Mucosa of rectum (tissue), 2 donors: ENCODE measurements at regions not wholly inside any gene's neighbourhood (a gene's known extent, or its start where the extent isn't known, plus 50 kb on each side); places are given as distances from the start of the nearest gene placed in this dataset.

Experiments
- H3K27ac ChIP-seq, 2 donors: one replicate each; pipeline ENCODE4 v1.7.0; 2013; ENCODE audit warnings: inconsistent platforms in 2 of 2, low read depth in 2 of 2, low read length in 2 of 2
- H3K27me3 ChIP-seq, 2 donors: one replicate each; pipeline ENCODE4 v1.7.0; 2013; ENCODE audit warnings: low read length in 2 of 2; ENCODE audit not compliant: control insufficient read depth in 2 of 2, insufficient read depth in 2 of 2
- H3K36me3 ChIP-seq, 2 donors: one replicate each; pipeline ENCODE4 v1.7.0; 2013; ENCODE audit warnings: low read length in 2 of 2; ENCODE audit not compliant: control insufficient read depth in 2 of 2, insufficient read depth in 2 of 2
- H3K4me1 ChIP-seq, 2 donors: one replicate each; pipeline ENCODE4 v1.7.0; 2013; ENCODE audit warnings: low read length in 2 of 2, mild to moderate bottlenecking in 1 of 2; ENCODE audit not compliant: control insufficient read depth in 2 of 2, insufficient read depth in 2 of 2
- H3K4me3 ChIP-seq, 2 donors: one replicate each; pipeline ENCODE4 v1.7.0; 2013; ENCODE audit warnings: low read length in 2 of 2
- H3K9ac ChIP-seq, 2 donors: one replicate each; pipeline ENCODE4 v1.7.0; 2013; ENCODE audit warnings: low read length in 2 of 2, low read depth in 1 of 2, mild to moderate bottlenecking in 1 of 2
- H3K9me3 ChIP-seq, 2 donors: one replicate each; pipeline ENCODE4 v1.7.0; 2013; ENCODE audit warnings: low read length in 2 of 2; ENCODE audit not compliant: control insufficient read depth in 2 of 2
- donor health status: healthy.
- donor health status: Normal muscosa, but diverticular disease.

- no peaks in the 10 kb centered on the region for H3K27me3 ChIP-seq
- H3K36me3 ChIP-seq = no peaks in the 10 kb centered on the region
- H3K4me1 ChIP-seq = no peaks in the 10 kb centered on the region
- H3K9me3 ChIP-seq = no peaks in the 10 kb centered on the region
- no peak overlapping the region for H3K9ac ChIP-seq
- no peak overlapping the region for H3K4me3 ChIP-seq
- no peak overlapping the region for H3K27ac ChIP-seq
Observed at GRCh38 chr2:18346344-18346743, 214.1 kb downstream of the RDH14 start.

- H3K9ac ChIP-seq = no peak overlapping the region
- H3K36me3 ChIP-seq = no peaks in the 10 kb centered on the region
- H3K27ac ChIP-seq = no peak overlapping the region
Observed at GRCh38 chr2:18345848-18346247, 214.6 kb downstream of the RDH14 start.

GRCh38 chr2:18342901-18343300 lies 217.6 kb downstream of the RDH14 start:
- Histone ChIP-seq H3K27me3 (no peaks in the 10 kb centered on the region), H3K36me3 (no peaks in the 10 kb centered on the region)

More at GRCh38 chr2:18345848-18346247, 214.6 kb downstream of the RDH14 start:
- Histone ChIP-seq H3K27me3 (no peaks in the 10 kb centered on the region), H3K9me3 (no peaks in the 10 kb centered on the region), H3K4me1 (no peaks in the 10 kb centered on the region), H3K4me3 (no peak overlapping the region)

GRCh38 chr2:18339326-18339725 lies 221.1 kb downstream of the RDH14 start:
- Histone ChIP-seq H3K9ac (no peak overlapping the region), H3K27me3 (no peaks in the 10 kb centered on the region), H3K27ac (no peak overlapping the region), H3K36me3 (no peaks in the 10 kb centered on the region), H3K4me1 (no peaks in the 10 kb centered on the region), H3K4me3 (no peak overlapping the region), H3K9me3 (no peaks in the 10 kb centered on the region)

More at GRCh38 chr2:18342901-18343300, 217.6 kb downstream of the RDH14 start:
- Histone ChIP-seq H3K4me3 (no peak overlapping the region), H3K9me3 (no peaks in the 10 kb centered on the region), H3K9ac (no peak overlapping the region), H3K27ac (no peak overlapping the region), H3K4me1 (no peaks in the 10 kb centered on the region)

- Histone ChIP-seq H3K36me3 (no peaks in the 10 kb centered on the region), H3K9ac (no peak overlapping the region), H3K4me1 (no peaks in the 10 kb centered on the region), H3K9me3 (no peaks in the 10 kb centered on the region), H3K27ac (no peak overlapping the region), H3K4me3 (no peak overlapping the region), H3K27me3 (no peaks in the 10 kb centered on the region)
Observed at GRCh38 chr2:18336975-18337374, 223.5 kb downstream of the RDH14 start.

GRCh38 chr2:18332477-18332876 lies 228.0 kb downstream of the RDH14 start:
- Histone ChIP-seq H3K27me3 (no peaks in the 10 kb centered on the region), H3K4me3 (no peak overlapping the region), H3K36me3 (no peaks in the 10 kb centered on the region), H3K27ac (no peak overlapping the region), H3K9me3 (no peaks in the 10 kb centered on the region), H3K9ac (no peak overlapping the region), H3K4me1 (no peaks in the 10 kb centered on the region)

- Histone ChIP-seq H3K9ac (no peak overlapping the region), H3K4me1 (no peaks in the 10 kb centered on the region), H3K27ac (no peak overlapping the region), H3K27me3 (no peaks in the 10 kb centered on the region), H3K9me3 (no peaks in the 10 kb centered on the region), H3K4me3 (no peak overlapping the region), H3K36me3 (no peaks in the 10 kb centered on the region)
Observed at GRCh38 chr2:18325118-18325517, 235.3 kb downstream of the RDH14 start.

- Histone ChIP-seq H3K4me1 (no peaks in the 10 kb centered on the region), H3K9me3 (no peaks in the 10 kb centered on the region), H3K4me3 (no peak overlapping the region), H3K27ac (no peak overlapping the region), H3K36me3 (no peaks in the 10 kb centered on the region), H3K27me3 (no peaks in the 10 kb centered on the region), H3K9ac (no peak overlapping the region)
Observed at GRCh38 chr2:18319987-18320386, 240.5 kb downstream of the RDH14 start.

- Histone ChIP-seq H3K27me3 (no peaks in the 10 kb centered on the region), H3K9ac (no peak overlapping the region), H3K9me3 (no peaks in the 10 kb centered on the region), H3K4me3 (no peak overlapping the region), H3K36me3 (no peaks in the 10 kb centered on the region), H3K4me1 (no peaks in the 10 kb centered on the region), H3K27ac (no peak overlapping the region)
Observed at GRCh38 chr2:18317017-18317416, 243.4 kb downstream of the RDH14 start.

GRCh38 chr2:18312818-18313217 lies 247.6 kb downstream of the RDH14 start:
- no peaks in the 10 kb centered on the region for H3K36me3 ChIP-seq

More at GRCh38 chr2:18312818-18313217, 247.6 kb downstream of the RDH14 start:
- Histone ChIP-seq H3K9me3 (no peaks in the 10 kb centered on the region), H3K4me3 (no peak overlapping the region), H3K9ac (no peak overlapping the region), H3K4me1 (no peaks in the 10 kb centered on the region), H3K27me3 (no peaks in the 10 kb centered on the region), H3K27ac (no peak overlapping the region)
